ENCODE measurements at regions not wholly inside any gene's neighbourhood (a gene's known extent, or its start where the extent isn't known, plus 50 kb on each side); places are given as distances from the start of the nearest gene placed in this dataset.

DNA sequence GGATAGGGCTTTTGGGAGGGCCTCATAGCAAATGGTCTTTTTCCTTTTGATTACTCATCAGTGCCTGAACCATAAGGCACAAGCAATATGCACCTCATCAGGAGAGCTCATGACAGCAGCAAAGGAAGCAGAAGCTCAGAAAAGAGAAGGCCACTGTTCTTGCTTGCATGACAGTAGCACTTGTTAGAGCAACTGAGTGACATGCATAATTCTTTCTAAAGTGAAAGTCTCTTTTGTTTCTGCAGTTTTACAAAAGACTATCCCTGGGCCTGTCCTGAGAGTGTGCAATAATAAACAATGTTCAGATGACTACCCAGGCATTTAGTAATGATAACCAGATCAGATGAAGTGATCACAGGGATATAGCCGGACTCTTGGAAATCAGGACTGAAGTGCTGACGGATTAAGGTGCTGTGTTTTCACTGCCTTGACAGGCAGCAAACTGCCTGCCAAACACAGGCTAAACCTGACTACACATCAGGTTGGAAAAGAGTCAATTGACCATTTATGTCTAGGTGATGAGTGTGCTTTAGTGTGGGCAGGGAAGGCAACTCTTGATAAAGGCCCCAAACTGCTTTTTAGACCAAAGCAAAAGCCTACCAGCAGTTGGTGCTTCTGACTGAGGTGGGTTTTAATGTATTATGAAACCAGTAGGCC, 1860.3 kb downstream of the TP53TG3F start:
- Histone ChIP-seq H3K36me3 (no peaks in the 10 kb centered on the region), H3K27me3 (ENCODE audit: low read depth) (no peaks in the 10 kb centered on the region), H3K27ac (no peak overlapping the region), H3K9me3 (no peaks in the 10 kb centered on the region), H3K4me1 (no peaks in the 10 kb centered on the region), H3K4me3 (no peak overlapping the region)
- ATAC-seq, result no peak
- DNase-seq, result no peak
- no peak for TF ChIP-seq CTCF (IDR thresholded peaks at IDR 0.05)
- intact Hi-C loops (cut with DNase I), result no loop called here

DNA sequence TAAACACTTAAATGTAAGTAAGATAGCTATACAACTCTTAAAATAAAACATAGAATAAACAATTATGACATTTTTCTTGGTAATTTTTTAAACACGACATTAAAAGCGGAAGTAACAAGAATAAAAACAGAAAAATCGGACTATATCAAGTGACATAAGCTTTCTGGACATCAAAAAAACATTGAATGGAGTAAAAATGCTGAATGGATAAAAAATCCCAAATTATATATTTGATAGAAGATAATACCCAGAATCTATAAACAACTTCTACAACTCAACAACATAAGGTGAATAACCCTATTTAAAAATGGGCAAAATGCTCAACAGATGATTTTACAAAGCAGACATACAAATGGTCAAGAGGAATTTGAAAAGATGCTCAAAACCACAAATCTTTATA, 1866.5 kb downstream of the TP53TG3F start:
- no peak overlapping the region for H3K27ac ChIP-seq

GRCh38 chr16:35339337-35339736, 1879.9 kb downstream of the TP53TG3F start:
- ATAC-seq (no peak), DNase-seq (no peak)
- Histone ChIP-seq H3K36me3 (no peaks in the 10 kb centered on the region), H3K9me3 (peaks cover 6% of the 10 kb centered on the region), H3K4me1 (no peaks in the 10 kb centered on the region), H3K27me3 (ENCODE audit: low read depth) (no peaks in the 10 kb centered on the region), H3K27ac (no peak overlapping the region), H3K4me3 (no peak overlapping the region)
- TF ChIP-seq CTCF (IDR thresholded peaks at IDR 0.05), result no peak
- intact Hi-C loops (cut with DNase I), result no loop called here

More for the DNA sequence above, 1866.5 kb downstream of the TP53TG3F start:
- Histone ChIP-seq H3K36me3 (no peaks in the 10 kb centered on the region), H3K27me3 (ENCODE audit: low read depth) (no peaks in the 10 kb centered on the region), H3K4me3 (no peak overlapping the region), H3K9me3 (peaks cover 2% of the 10 kb centered on the region), H3K4me1 (no peaks in the 10 kb centered on the region)
- TF ChIP-seq CTCF (IDR thresholded peaks at IDR 0.05), result no peak
- intact Hi-C loops (cut with DNase I), result no loop called here
- ATAC-seq (no peak), DNase-seq (no peak)

- Histone ChIP-seq H3K4me1 (no peaks in the 10 kb centered on the region), H3K36me3 (no peaks in the 10 kb centered on the region), H3K4me3 (no peak overlapping the region), H3K27ac (no peak overlapping the region), H3K9me3 (peaks cover 6% of the 10 kb centered on the region), H3K27me3 (ENCODE audit: low read depth) (no peaks in the 10 kb centered on the region)
- intact Hi-C loops (cut with DNase I), result no loop called here
- TF ChIP-seq CTCF (IDR thresholded peaks at IDR 0.05), result no peak
- DNase-seq, result no peak
- no peak for ATAC-seq
Observed at GRCh38 chr16:35342012-35342411, 1882.6 kb downstream of the TP53TG3F start.

- no peak for TF ChIP-seq CTCF (IDR thresholded peaks at IDR 0.05)
- no peaks in the 10 kb centered on the region for H3K4me1 ChIP-seq
- H3K36me3 ChIP-seq, result no peaks in the 10 kb centered on the region
- intact Hi-C loops (cut with DNase I), result no loop called here
- no peak overlapping the region for H3K27ac ChIP-seq
- no peak overlapping the region for H3K4me3 ChIP-seq
- no peak for DNase-seq
- H3K27me3 ChIP-seq (ENCODE audit: low read depth), result no peaks in the 10 kb centered on the region
- peaks cover 6% of the 10 kb centered on the region for H3K9me3 ChIP-seq
- no peak for ATAC-seq
Observed at GRCh38 chr16:35344012-35344762, 1884.8 kb downstream of the TP53TG3F start.

Measured in lower lobe of right lung (tissue), 2 donors.